Thyroid gland (tissue), 4 donors: ENCODE measurements at regions not wholly inside any gene's neighbourhood (a gene's known extent, or its start where the extent isn't known, plus 50 kb on each side); places are given as distances from the start of the nearest gene placed in this dataset.

Experiments
- DNase-seq, 2 donors: peaks; one replicate each; pipeline ENCODE4 v3.0.0-alpha.2; 2019
- H3K27ac ChIP-seq, 3 donors: fragments of 200-600 bp; sonication (generic); 1 replicate in 2 of 3; 2 replicates in 1 of 3; pipeline ENCODE4 v1.5.1; 2016 to 2019; ENCODE audit warnings: mild to moderate bottlenecking in 1 of 3, moderate library complexity in 1 of 3
- H3K27me3 ChIP-seq: fragments of 200-600 bp; sonication (generic); one replicate; pipeline ENCODE4 v1.5.1; 2019
- H3K36me3 ChIP-seq, 2 donors: fragments of 200-600 bp; sonication (generic); one replicate each; pipeline ENCODE4 v1.5.1; 2016 to 2019
- H3K4me1 ChIP-seq, 2 donors: fragments of 200-600 bp; sonication (generic); one replicate each; pipeline ENCODE4 v1.5.1; 2017 to 2019
- H3K4me3 ChIP-seq, 3 donors: fragments of 200-600 bp; sonication (generic); replicated peaks in 1 of 3; 1 replicate in 2 of 3; 2 replicates in 1 of 3; pipeline ENCODE4 v1.5.1; 2016; ENCODE audit warnings: mild to moderate bottlenecking in 1 of 3
- H3K9me3 ChIP-seq: fragments of 200-600 bp; sonication (generic); one replicate; pipeline ENCODE4 v1.5.1; 2017
- POLR2A ChIP-seq, 2 donors: fragments of 450-650 bp; IDR thresholded peaks; one replicate each; pipeline ENCODE4 v1.6.1; 2017; ENCODE audit warnings: antibody characterized with exemption in 2 of 2, mild to moderate bottlenecking in 2 of 2, moderate library complexity in 1 of 2
- WGBS, 2 donors: methylation state at CpG; one replicate each; pipeline ENCODE4 v1.1.5; 2017; 5-methylcytosine and 5-hydroxymethylcytosine counted together
- intact Hi-C: fragments of 100-400 bp; cut with DNase I; formaldehyde crosslinking; loops from one replicate; pipeline ENCODE4 v1.15.1; 2023
- TF ChIP-seq, protein P1 (sequence below), 6 experiments: fragments of 200-600 bp in 3 of 6; fragments of 450-650 bp in 3 of 6; sonication (generic) in 3 of 6; IDR thresholded peaks; one replicate each; pipeline ENCODE4 v1.5.1; 2016 to 2019; ENCODE audit warnings: antibody characterized with exemption in 6 of 6, mild to moderate bottlenecking in 2 of 6, inconsistent platforms in 1 of 6, moderate library complexity in 1 of 6

DNA sequence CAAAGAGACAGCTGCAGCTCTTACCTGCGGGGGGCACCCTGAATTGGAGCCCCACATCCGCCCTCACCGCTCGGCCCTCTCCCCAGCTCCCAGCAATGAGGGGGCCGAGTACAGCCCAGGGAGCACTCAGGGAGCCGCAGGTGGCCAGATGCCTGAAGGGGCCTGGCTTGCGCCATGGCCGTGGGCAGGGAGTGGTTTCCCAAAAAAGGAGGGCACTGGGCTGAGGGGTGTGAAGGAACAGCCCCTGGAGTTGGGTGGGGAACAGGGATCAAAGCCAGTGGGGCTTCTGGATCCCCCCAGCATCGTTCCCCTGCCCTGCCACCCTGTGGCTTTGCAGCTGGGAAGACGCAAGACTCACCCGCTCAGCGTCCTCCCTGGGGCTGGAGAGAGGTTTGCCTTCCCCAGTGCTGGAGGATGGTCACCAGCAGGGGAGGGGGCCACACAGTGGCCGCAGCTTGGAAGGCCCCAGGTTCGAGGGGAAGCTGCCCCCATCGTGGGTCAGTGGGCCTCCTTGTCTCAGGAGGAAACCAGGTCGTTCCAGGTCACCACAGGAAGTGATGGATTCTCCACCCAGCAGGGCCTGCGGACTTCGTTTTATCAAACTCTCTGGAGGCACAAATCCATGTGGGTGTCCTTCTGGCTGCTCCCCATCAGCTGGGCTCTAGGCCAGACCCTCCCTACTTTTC, 68.2 kb upstream of the HPCAL1 start:
- intact Hi-C loops: no loop called here
- H3K9me3 ChIP-seq: no peaks in the 10 kb centered on the region
- no peak for DNase-seq

DNA sequence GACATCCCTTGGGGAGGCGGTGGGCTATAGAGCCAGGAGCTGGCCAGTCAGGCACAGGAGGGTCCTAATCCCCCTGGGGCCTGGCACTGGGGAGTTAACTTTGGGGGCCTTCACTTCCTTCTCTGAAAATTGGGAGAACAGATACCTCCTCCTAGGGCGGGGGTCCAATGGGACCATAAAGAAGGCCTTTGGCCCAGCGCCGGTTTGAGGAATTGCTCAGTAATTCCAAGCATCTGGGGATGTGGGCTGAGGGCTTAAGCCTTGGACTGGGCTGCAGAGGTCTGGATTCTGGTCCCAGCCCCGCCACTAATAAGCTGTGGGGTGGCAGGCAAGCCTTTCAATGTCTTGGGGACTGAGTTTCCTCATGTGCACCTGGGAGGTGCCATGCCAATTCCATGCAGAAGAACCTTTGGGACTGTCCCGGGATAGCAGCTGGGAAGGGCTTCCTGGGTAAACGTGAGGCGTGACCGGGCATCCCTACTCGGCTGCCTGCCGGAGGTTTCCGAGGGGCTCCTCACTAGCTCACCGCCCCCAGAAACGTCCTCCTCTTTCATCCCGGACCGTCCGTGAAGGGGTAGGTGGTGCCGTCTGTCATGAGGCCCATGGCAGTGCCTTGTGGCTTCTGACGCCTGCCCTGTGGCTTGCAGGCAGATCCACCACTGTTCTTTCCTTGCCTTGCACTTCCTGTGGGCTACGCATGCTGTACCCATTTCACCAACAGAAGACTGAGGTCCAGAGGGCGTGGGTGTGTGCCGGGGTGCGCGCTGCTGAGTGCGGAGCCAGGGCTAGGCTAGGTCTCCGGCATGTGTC, 67.4 kb upstream of the HPCAL1 start:
- Histone ChIP-seq H3K27ac (no peak overlapping the region), H3K36me3 (no peaks in the 10 kb centered on the region), H3K4me1 (no peaks in the 10 kb centered on the region), H3K4me3 (no peak overlapping the region), H3K27me3 (no peaks in the 10 kb centered on the region), H3K9me3 (no peaks in the 10 kb centered on the region)
- intact Hi-C loops: no loop called here
- 82 to 88% methylated on average over 23 to 26 of the region's 26 CpGs for WGBS, 2 donors
- DNase-seq: no peak
- no peak for TF ChIP-seq POLR2A (IDR thresholded peaks at IDR 0.05)
- TF ChIP-seq, protein P1, sequence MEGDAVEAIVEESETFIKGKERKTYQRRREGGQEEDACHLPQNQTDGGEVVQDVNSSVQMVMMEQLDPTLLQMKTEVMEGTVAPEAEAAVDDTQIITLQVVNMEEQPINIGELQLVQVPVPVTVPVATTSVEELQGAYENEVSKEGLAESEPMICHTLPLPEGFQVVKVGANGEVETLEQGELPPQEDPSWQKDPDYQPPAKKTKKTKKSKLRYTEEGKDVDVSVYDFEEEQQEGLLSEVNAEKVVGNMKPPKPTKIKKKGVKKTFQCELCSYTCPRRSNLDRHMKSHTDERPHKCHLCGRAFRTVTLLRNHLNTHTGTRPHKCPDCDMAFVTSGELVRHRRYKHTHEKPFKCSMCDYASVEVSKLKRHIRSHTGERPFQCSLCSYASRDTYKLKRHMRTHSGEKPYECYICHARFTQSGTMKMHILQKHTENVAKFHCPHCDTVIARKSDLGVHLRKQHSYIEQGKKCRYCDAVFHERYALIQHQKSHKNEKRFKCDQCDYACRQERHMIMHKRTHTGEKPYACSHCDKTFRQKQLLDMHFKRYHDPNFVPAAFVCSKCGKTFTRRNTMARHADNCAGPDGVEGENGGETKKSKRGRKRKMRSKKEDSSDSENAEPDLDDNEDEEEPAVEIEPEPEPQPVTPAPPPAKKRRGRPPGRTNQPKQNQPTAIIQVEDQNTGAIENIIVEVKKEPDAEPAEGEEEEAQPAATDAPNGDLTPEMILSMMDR (IDR thresholded peaks at IDR 0.05): no peak

More for the DNA sequence above, 68.2 kb upstream of the HPCAL1 start:
- no peak overlapping the region for H3K27ac ChIP-seq
- H3K4me1 ChIP-seq: no peaks in the 10 kb centered on the region
- no peak overlapping the region for H3K4me3 ChIP-seq
- H3K36me3 ChIP-seq: no peaks in the 10 kb centered on the region
- H3K27me3 ChIP-seq: no peaks in the 10 kb centered on the region
- 67 to 74% methylated on average over 17 to 18 of the region's 18 CpGs for WGBS, 2 donors
- no peak for TF ChIP-seq POLR2A (IDR thresholded peaks at IDR 0.05)
- TF ChIP-seq, protein P1 (IDR thresholded peaks at IDR 0.05): no peak

DNA sequence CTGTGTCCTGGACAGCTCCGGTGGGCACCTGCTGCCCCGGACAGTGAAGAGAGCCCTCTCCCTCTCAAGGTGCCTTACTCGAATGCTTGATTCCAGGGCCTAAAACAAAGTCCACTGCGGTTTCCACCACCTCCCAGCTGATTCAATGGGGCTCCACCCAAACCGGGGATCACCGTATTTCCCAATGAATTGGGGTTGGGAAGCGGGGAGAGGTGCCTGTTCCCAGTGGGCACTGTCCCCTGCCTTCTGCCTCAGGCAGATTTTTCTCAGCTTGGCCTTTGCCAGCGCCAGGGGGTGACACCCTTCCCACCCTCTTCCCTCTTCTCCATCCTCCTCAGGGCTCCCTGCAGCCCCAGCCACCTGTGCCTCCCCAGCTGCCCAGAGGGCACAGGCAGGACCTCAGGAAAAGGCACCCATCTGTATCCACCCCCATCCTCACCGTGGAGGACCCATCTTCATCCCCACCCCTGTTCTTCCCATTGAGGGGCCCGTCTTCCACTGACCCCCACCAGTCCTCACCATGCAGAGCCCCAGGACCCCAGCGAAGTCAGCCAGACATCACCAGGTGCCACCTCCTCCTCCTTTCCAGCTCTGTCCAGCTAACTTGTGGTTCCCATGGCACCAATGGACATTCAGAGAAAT, 66.7 kb upstream of the HPCAL1 start:
- Histone ChIP-seq H3K4me3 (no peak overlapping the region), H3K27me3 (no peaks in the 10 kb centered on the region), H3K27ac (no peak overlapping the region), H3K4me1 (no peaks in the 10 kb centered on the region), H3K36me3 (no peaks in the 10 kb centered on the region), H3K9me3 (no peaks in the 10 kb centered on the region)
- whole genome bisulfite sequencing, 2 donors: 86% methylated on average over 10 to 11 of the region's 11 CpGs
- DNase-seq: no peak
- intact Hi-C loops: no loop called here
- TF ChIP-seq POLR2A (IDR thresholded peaks at IDR 0.05): no peak
- TF ChIP-seq, protein P1 (IDR thresholded peaks at IDR 0.05): no peak

DNA sequence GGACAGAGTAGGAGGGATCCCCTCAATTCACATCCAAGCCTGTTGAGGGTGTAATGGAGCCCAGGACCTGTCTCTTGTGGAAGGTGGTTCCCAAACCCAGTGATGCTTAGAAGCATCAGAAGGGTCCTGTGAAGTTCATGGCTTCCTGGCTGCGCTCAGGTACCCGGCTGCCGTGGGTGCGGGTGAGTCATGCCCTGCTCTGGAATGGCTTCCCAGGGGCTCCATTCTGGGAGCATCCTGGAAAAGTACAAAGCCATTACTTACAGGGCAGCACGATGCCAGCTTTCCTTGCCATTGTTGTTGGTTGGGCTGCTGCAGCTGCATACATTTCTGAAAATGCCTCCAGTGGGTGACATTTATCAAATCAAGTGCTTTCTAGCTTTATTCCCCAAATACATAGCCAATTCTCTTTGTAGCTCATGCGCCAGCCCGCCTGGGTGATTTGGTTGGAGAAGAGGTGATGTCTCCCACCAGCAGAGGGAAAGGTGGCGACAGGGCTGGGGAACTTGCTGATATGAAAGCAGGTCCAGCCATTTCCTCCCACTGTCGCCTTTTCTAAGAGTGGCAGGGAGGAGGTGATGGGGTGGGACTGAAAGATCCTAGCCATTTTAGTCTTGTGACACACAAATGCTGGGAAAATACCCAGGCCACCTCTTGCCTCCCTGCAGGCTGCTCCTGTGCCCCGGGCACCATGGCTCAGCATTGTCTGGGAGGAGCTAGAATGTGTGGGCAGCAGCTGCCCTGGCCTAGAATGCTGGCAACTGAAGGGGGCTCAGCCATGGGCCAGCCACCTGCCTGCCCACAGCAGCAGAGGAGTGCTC, 65.9 kb upstream of the HPCAL1 start:
- WGBS, 2 donors: 74 to 89% methylated on average over 7 to 9 of the region's 10 CpGs
- no peak overlapping the region for H3K4me3 ChIP-seq
- H3K27me3 ChIP-seq: no peaks in the 10 kb centered on the region
- no peak for DNase-seq
- no peaks in the 10 kb centered on the region for H3K9me3 ChIP-seq
- no peak for TF ChIP-seq POLR2A (IDR thresholded peaks at IDR 0.05)
- intact Hi-C loops: no loop called here
- H3K4me1 ChIP-seq: no peaks in the 10 kb centered on the region
- H3K27ac ChIP-seq: no peak overlapping the region
- no peaks in the 10 kb centered on the region for H3K36me3 ChIP-seq
